ENCODE measurements at regions not wholly inside any gene's neighbourhood (a gene's known extent, or its start where the extent isn't known, plus 50 kb on each side); places are given as distances from the start of the nearest gene placed in this dataset.

DNA sequence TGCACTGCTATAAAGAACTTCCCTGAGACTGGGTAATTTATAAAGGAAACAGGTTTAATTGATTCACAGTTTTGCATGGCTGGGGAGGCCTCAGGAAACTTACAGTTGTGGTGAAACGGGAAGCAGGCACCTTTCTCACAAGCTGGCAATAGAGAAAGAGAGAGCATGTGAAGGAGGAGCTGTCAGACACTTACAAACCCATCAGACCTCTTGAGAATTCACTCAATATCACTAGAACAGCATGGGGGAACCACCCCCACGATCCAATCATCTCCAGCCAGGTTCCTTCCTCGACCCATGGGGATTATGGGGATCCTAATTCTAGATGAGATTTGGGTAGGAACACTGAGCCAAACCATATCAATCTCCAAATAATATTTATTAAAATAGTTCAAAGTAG is 729.2 kb upstream of the DDX18 start:
- H3K4me1 ChIP-seq (ENCODE audit: insufficient read depth, low read length), result no peaks in the 10 kb centered on the region
- TF ChIP-seq CTCF (IDR thresholded peaks at IDR 0.05; ENCODE audit: extremely low read depth, low read depth, low read length), result no peak
- no peak for DNase-seq (ENCODE audit: insufficient read length, low spot score, missing footprints)
- no peaks in the 10 kb centered on the region for H3K27me3 ChIP-seq (ENCODE audit: insufficient read depth, low read length)
- H3K27ac ChIP-seq (ENCODE audit: low read depth, low read length), result no peak overlapping the region
- no peak overlapping the region for H3K4me2 ChIP-seq (ENCODE audit: insufficient read depth, low read length)
- no peaks in the 10 kb centered on the region for H4K20me1 ChIP-seq (ENCODE audit: insufficient read depth, low read length)
- no peak overlapping the region for H2AFZ ChIP-seq (ENCODE audit: low read length)
- no peaks in the 10 kb centered on the region for H3K36me3 ChIP-seq (ENCODE audit: insufficient read depth, low read length)
- H3K9me3 ChIP-seq (ENCODE audit: low read depth, low read length), result no peaks in the 10 kb centered on the region
- no peaks in the 10 kb centered on the region for H3K79me2 ChIP-seq (ENCODE audit: insufficient read depth, low read length)
- no peak overlapping the region for H3K4me3 ChIP-seq (ENCODE audit: insufficient read depth, low read length)

DNA sequence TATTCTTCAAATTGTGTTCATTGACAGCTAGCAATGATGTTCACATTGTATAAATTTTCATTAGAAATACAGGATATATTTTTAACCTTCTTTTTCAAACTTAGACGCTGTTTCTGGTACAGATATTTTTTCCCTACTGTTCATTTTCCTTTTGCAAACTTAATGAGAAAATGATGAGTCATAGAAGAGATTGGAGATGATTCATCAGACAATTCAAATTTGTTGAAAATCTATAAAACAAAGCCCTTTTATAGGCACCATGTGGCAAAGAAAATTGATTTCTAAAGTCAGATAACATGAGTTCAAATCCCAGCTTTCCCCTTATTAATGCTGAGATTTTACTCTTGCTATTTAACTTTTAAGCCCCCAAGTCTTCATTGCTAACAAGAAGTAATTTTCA is 728.8 kb upstream of the DDX18 start:
- DNase-seq (ENCODE audit: insufficient read length, low spot score, missing footprints), result no peak
- H3K79me2 ChIP-seq (ENCODE audit: insufficient read depth, low read length), result no peaks in the 10 kb centered on the region
- no peak overlapping the region for H3K27ac ChIP-seq (ENCODE audit: low read depth, low read length)
- no peaks in the 10 kb centered on the region for H3K27me3 ChIP-seq (ENCODE audit: insufficient read depth, low read length)
- no peaks in the 10 kb centered on the region for H4K20me1 ChIP-seq (ENCODE audit: insufficient read depth, low read length)
- H3K36me3 ChIP-seq (ENCODE audit: insufficient read depth, low read length), result no peaks in the 10 kb centered on the region
- TF ChIP-seq CTCF (IDR thresholded peaks at IDR 0.05; ENCODE audit: extremely low read depth, low read depth, low read length), result no peak
- H3K4me1 ChIP-seq (ENCODE audit: insufficient read depth, low read length), result no peaks in the 10 kb centered on the region
- H2AFZ ChIP-seq (ENCODE audit: low read length), result no peak overlapping the region
- H3K4me3 ChIP-seq (ENCODE audit: insufficient read depth, low read length), result no peak overlapping the region
- no peaks in the 10 kb centered on the region for H3K9me3 ChIP-seq (ENCODE audit: low read depth, low read length)
- H3K4me2 ChIP-seq (ENCODE audit: insufficient read depth, low read length), result no peak overlapping the region

DNA sequence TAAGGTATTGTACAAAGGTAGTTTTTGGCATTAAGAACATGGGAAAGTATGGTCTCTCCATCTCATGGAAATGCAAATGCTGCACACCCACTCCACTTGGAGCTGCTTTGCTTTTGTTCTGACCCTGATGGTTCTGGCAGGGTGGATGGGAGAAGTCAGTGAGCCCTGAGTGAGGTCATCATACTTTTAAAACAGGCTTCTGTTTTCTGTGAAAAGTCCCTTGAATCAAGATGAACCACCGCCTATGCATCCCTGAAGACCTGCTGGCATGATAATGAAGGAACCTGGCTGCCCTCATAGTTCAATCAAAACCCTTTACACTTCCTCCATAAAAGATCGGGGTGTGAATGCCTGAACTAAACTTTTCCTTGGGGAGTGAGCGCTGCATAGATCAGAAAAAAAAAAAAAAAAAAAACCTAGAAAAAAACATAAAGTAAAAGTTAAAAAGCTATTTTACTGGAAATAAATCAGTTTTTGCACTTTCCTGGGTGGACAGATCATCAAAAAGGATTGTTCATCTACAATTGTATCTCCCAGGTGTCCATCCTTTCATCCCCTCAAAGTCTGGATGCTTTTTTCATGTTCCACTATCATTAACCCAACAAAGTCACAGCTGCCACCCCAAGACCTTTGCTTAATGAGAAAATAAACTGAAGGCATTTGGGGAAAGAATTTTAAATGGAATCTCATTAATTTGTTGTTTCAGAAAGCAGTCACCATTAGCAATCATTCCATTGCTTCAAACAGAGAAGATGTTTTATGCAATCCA is 728.1 kb upstream of the DDX18 start:
- Histone ChIP-seq H3K79me2 (ENCODE audit: insufficient read depth, low read length) (no peaks in the 10 kb centered on the region), H3K9me3 (ENCODE audit: low read depth, low read length) (no peaks in the 10 kb centered on the region), H3K36me3 (ENCODE audit: insufficient read depth, low read length) (no peaks in the 10 kb centered on the region), H3K4me1 (ENCODE audit: insufficient read depth, low read length) (no peaks in the 10 kb centered on the region), H4K20me1 (ENCODE audit: insufficient read depth, low read length) (no peaks in the 10 kb centered on the region), H2AFZ (ENCODE audit: low read length) (no peak overlapping the region), H3K4me3 (ENCODE audit: insufficient read depth, low read length) (no peak overlapping the region), H3K27me3 (ENCODE audit: insufficient read depth, low read length) (no peaks in the 10 kb centered on the region), H3K27ac (ENCODE audit: low read depth, low read length) (no peak overlapping the region), H3K4me2 (ENCODE audit: insufficient read depth, low read length) (no peak overlapping the region)
- no peak for TF ChIP-seq CTCF (IDR thresholded peaks at IDR 0.05; ENCODE audit: extremely low read depth, low read depth, low read length)
- DNase-seq (ENCODE audit: insufficient read length, low spot score, missing footprints), result no peak

DNA sequence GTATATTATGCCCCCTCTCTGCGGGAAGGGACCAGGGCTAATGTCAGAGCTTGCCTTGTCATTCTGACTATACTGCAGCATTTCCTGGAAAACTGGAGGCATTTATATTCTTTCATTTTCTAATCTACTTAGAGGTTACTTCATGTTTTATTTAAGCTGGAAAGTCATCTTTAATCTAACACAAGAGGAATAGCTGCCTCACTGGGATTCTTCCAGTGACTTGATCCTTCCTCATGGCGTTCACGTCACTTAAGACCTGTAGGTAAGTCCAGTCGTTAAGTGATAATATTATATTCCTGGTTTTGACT is 727.6 kb upstream of the DDX18 start:
- H3K79me2 ChIP-seq (ENCODE audit: insufficient read depth, low read length), result no peaks in the 10 kb centered on the region
- TF ChIP-seq CTCF (IDR thresholded peaks at IDR 0.05; ENCODE audit: extremely low read depth, low read depth, low read length), result no peak
- H3K4me2 ChIP-seq (ENCODE audit: insufficient read depth, low read length), result no peak overlapping the region
- H3K4me3 ChIP-seq (ENCODE audit: insufficient read depth, low read length), result no peak overlapping the region
- DNase-seq (ENCODE audit: insufficient read length, low spot score, missing footprints), result no peak
- H2AFZ ChIP-seq (ENCODE audit: low read length), result no peak overlapping the region
- no peaks in the 10 kb centered on the region for H3K36me3 ChIP-seq (ENCODE audit: insufficient read depth, low read length)
- no peaks in the 10 kb centered on the region for H3K9me3 ChIP-seq (ENCODE audit: low read depth, low read length)
- H3K27me3 ChIP-seq (ENCODE audit: insufficient read depth, low read length), result no peaks in the 10 kb centered on the region
- no peak overlapping the region for H3K27ac ChIP-seq (ENCODE audit: low read depth, low read length)
- no peaks in the 10 kb centered on the region for H4K20me1 ChIP-seq (ENCODE audit: insufficient read depth, low read length)
- H3K4me1 ChIP-seq (ENCODE audit: insufficient read depth, low read length), result no peaks in the 10 kb centered on the region

All from osteoblast (primary cell).